ENCODE measurements at regions not wholly inside any gene's neighbourhood (a gene's known extent, or its start where the extent isn't known, plus 50 kb on each side); places are given as distances from the start of the nearest gene placed in this dataset.

DNA sequence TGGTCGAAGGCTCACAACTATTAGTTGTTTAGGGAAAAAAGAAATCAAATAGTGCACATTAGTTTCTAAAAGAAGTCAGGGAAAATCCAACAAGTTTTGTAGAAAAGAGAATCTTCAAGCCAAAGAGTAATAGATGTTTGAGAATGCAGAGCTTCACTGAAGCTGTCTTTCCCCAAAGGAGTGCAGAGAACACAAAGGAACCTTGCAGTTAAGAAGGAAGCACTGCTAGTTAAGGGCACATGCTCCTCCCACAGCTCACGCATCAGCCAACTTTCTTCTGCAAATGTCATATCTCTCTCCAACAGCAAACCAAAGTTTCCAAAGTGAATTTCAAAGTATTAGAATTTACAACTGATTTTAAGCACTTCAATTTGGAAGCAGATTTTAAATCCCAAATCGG, 116.4 kb upstream of the FST start:
- TF ChIP-seq CTCF (IDR thresholded peaks at IDR 0.05) (no peak), POLR2A (IDR thresholded peaks at IDR 0.05) (no peak)

All from breast epithelium (tissue), 3 donors.